Neuronal stem cell (in vitro differentiated cells): ENCODE measurements at regions not wholly inside any gene's neighbourhood (a gene's known extent, or its start where the extent isn't known, plus 50 kb on each side); places are given as distances from the start of the nearest gene placed in this dataset.

Experiments
- DNase-seq: peaks from one replicate; pipeline ENCODE4 v3.0.0-alpha.2; 2013; ENCODE audit warnings: low spot score
- H2AFZ ChIP-seq: one replicate; pipeline ENCODE4 v1.6.1; 2013; ENCODE audit warnings: mild to moderate bottlenecking, low read length, inconsistent platforms
- H2AK5ac ChIP-seq: 2 replicates; pipeline ENCODE4 v1.6.1; 2013; ENCODE audit warnings: low read depth, mild to moderate bottlenecking, inconsistent platforms, low read length, moderate library complexity, mixed read lengths
- H2BK120ac ChIP-seq: 2 replicates; pipeline ENCODE4 v1.6.1; 2013; ENCODE audit warnings: low read depth, mild to moderate bottlenecking, inconsistent platforms, low read length, moderate library complexity, mixed read lengths
- H2BK12ac ChIP-seq: one replicate; pipeline ENCODE4 v1.6.1; 2013; ENCODE audit warnings: low read length, inconsistent platforms
- H2BK15ac ChIP-seq: 2 replicates; pipeline ENCODE4 v1.6.1; 2013; ENCODE audit warnings: mild to moderate bottlenecking, low read length, inconsistent platforms, mixed read lengths
- H2BK5ac ChIP-seq: one replicate; pipeline ENCODE4 v1.6.1; 2013; ENCODE audit warnings: inconsistent platforms, mild to moderate bottlenecking, low read length, moderate library complexity
- H3K14ac ChIP-seq: one replicate; pipeline ENCODE4 v1.6.1; 2013; ENCODE audit warnings: low read length, inconsistent platforms
- H3K18ac ChIP-seq: 2 replicates; pipeline ENCODE4 v1.6.1; 2013; ENCODE audit warnings: low read length, inconsistent platforms
- H3K23ac ChIP-seq: 2 replicates; pipeline ENCODE4 v1.6.1; 2013; ENCODE audit warnings: low read depth, mild to moderate bottlenecking, mixed read lengths, low read length, inconsistent platforms; ENCODE audit not compliant: poor library complexity
- H3K27ac ChIP-seq: replicated peaks from 3 replicates; pipeline ENCODE4 v1.5.1; 2013; ENCODE audit warnings: low read length, inconsistent platforms
- H3K27me3 ChIP-seq, 3 experiments: 2 replicates each; pipeline ENCODE4 v1.6.1; 2013; ENCODE audit warnings: low read length in 3 of 3, mild to moderate bottlenecking in 2 of 3, inconsistent platforms in 1 of 3, low read depth in 1 of 3, mixed read lengths in 1 of 3, moderate library complexity in 1 of 3; ENCODE audit not compliant: control insufficient read depth in 3 of 3, insufficient read depth in 3 of 3
- H3K36me3 ChIP-seq, 2 donors: replicated peaks in 1 of 2; 2 replicates each; pipeline ENCODE4 v1.6.1; 2013; ENCODE audit warnings: low read length in 2 of 2; ENCODE audit not compliant: control insufficient read depth in 2 of 2, insufficient read depth in 2 of 2
- H3K4ac ChIP-seq: 2 replicates; pipeline ENCODE4 v1.6.1; 2013; ENCODE audit warnings: inconsistent platforms, mild to moderate bottlenecking, low read length, moderate library complexity
- H3K4me1 ChIP-seq, 2 donors: 1 replicate in 1 of 2; 2 replicates in 1 of 2; pipeline ENCODE4 v1.6.1; 2013; ENCODE audit warnings: low read length in 2 of 2, low read depth in 1 of 2; ENCODE audit not compliant: control insufficient read depth in 2 of 2, insufficient read depth in 1 of 2
- H3K4me2 ChIP-seq: one replicate; pipeline ENCODE4 v1.6.1; 2013; ENCODE audit warnings: mild to moderate bottlenecking, low read length, inconsistent platforms; ENCODE audit not compliant: insufficient read depth, poor library complexity, severe bottlenecking
- H3K4me3 ChIP-seq, 2 donors: 2 replicates each; pipeline ENCODE4 v1.5.1; 2013; ENCODE audit warnings: low read length in 2 of 2, mild to moderate bottlenecking in 2 of 2, inconsistent platforms in 1 of 2, moderate library complexity in 1 of 2
- H3K79me1 ChIP-seq: one replicate; pipeline ENCODE4 v1.6.1; 2013; ENCODE audit warnings: low read depth, mild to moderate bottlenecking, inconsistent platforms, low read length, moderate library complexity
- H3K9ac ChIP-seq: one replicate; pipeline ENCODE4 v1.6.1; 2013; ENCODE audit warnings: mild to moderate bottlenecking, low read depth, low read length, inconsistent platforms; ENCODE audit not compliant: poor library complexity
- H3K9me3 ChIP-seq, 2 donors: replicated peaks in 1 of 2; 2 replicates each; pipeline versions ENCODE3 to v1.6.1; 2013; ENCODE audit warnings: low read length in 2 of 2, mild to moderate bottlenecking in 2 of 2, inconsistent platforms in 1 of 2, low read depth in 1 of 2, mixed read lengths in 1 of 2, moderate library complexity in 1 of 2; ENCODE audit not compliant: control insufficient read depth in 2 of 2, insufficient read depth in 1 of 2
- H4K8ac ChIP-seq: one replicate; pipeline ENCODE4 v1.6.1; 2013; ENCODE audit warnings: low read depth, mild to moderate bottlenecking, inconsistent platforms, low read length, moderate library complexity
- H4K91ac ChIP-seq: one replicate; pipeline ENCODE4 v1.6.1; 2013; ENCODE audit warnings: low read length, low read depth, mild to moderate bottlenecking, inconsistent platforms; ENCODE audit not compliant: poor library complexity
- WGBS, 2 donors: extraction: QIAGEN DNeasy Blood & Tissue Kit; methylation state at CpG; one replicate each; pipeline ENCODE4 v1.1.7; 2013; ENCODE audit warnings: missing lambda C conversion rate in 2 of 2, mixed read lengths in 1 of 2; ENCODE audit not compliant: insufficient read length in 2 of 2, insufficient replicate concordance in 1 of 2; ENCODE audit errors: extremely low coverage in 2 of 2; 5-methylcytosine and 5-hydroxymethylcytosine counted together

- Histone ChIP-seq H3K9me3 (no peaks in the 10 kb centered on the region), H2AK5ac (no peak overlapping the region), H4K91ac (no peak overlapping the region), H3K27me3 (peaks cover 0 to 11% (median 0%) of the 10 kb centered on the region in 3 experiments), H2BK12ac (no peak overlapping the region), H3K79me1 (no peaks in the 10 kb centered on the region), H2BK15ac (no peak overlapping the region), H2AFZ (peak overlapping the region; percentile 10), H3K4me1 (peaks cover 0 to 10% of the 10 kb centered on the region in 2 donors), H3K4ac (no peak overlapping the region), H3K4me2 (no peak overlapping the region), H3K18ac (peak overlapping the region; percentile 63), H2BK120ac (no peak overlapping the region), H4K8ac (no peak overlapping the region), H3K9ac (no peak overlapping the region), H3K36me3 (no peaks in the 10 kb centered on the region), H2BK5ac (peak overlapping the region; percentile 7), H3K4me3 (no peak overlapping the region), H3K14ac (no peak overlapping the region), H3K27ac (no peak overlapping the region), H3K23ac (no peak overlapping the region)
- WGBS, 2 donors, result no CpG with 5 or more reads among the region's 7 CpGs
- no peak for DNase-seq
Measured at GRCh38 chr13:27355894-27356293, 68.5 kb upstream of the GTF3A start.

- no peak overlapping the region for H4K8ac ChIP-seq
- H3K4me2 ChIP-seq, result no peak overlapping the region
- H3K27ac ChIP-seq, result no peak overlapping the region
- H2AK5ac ChIP-seq, result no peak overlapping the region
- no peak overlapping the region for H3K9ac ChIP-seq
- H3K9me3 ChIP-seq, result no peaks in the 10 kb centered on the region
- no peak overlapping the region for H2BK5ac ChIP-seq
- no peak overlapping the region for H4K91ac ChIP-seq
- no peaks in the 10 kb centered on the region for H3K79me1 ChIP-seq
- no peak overlapping the region for H3K14ac ChIP-seq
- no peak overlapping the region for H3K4me3 ChIP-seq
- H2BK12ac ChIP-seq, result no peak overlapping the region
- H3K27me3 ChIP-seq, result peaks cover 0 to 19% (median 0%) of the 10 kb centered on the region in 3 experiments
- no peak overlapping the region for H2BK120ac ChIP-seq
- no peak overlapping the region for H2BK15ac ChIP-seq
- peaks cover 0 to 13% of the 10 kb centered on the region in 2 donors for H3K4me1 ChIP-seq
- no peak for DNase-seq
- no peak overlapping the region for H3K4ac ChIP-seq
- H2AFZ ChIP-seq, result no peak overlapping the region
- H3K23ac ChIP-seq, result no peak overlapping the region
- no CpG with 5 or more reads among the region's 6 CpGs for WGBS, 2 donors
- no peaks in the 10 kb centered on the region for H3K36me3 ChIP-seq
- no peak overlapping the region for H3K18ac ChIP-seq
Measured at GRCh38 chr13:27358420-27358819, 66.0 kb upstream of the GTF3A start.

DNA sequence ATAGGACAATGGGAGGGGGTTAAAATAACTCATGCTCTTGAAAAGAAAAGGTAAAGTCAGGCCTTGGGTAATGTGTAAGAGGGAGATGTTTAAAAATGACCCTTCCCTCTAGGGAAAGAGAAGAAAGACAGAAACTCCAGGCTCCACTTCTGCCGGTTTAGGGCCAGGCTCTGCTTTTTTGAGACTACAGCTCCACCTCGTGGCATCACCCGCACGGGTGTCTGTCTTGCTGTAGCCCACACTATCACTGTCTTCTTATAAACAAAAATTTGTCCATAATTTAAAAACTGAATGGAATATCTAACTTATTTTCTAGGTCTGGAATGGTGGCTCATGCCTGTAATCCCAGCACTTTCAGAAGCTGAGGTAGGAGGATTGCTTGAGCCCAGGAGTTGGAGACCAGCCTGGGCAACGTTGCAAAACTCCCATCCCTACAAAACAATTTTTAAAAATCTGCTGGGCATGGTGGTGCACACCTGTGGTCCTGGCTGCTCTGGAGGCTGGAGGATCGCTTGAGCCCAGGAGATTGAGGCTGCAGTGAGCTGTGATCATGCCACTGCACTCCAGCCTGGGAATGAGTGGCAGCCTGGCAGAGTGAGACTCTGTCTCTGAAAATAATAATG is 65.1 kb upstream of the GTF3A start:
- no peak overlapping the region for H3K23ac ChIP-seq
- no peak overlapping the region for H3K4me3 ChIP-seq
- no peak overlapping the region for H3K27ac ChIP-seq
- no peak overlapping the region for H3K14ac ChIP-seq
- H3K9ac ChIP-seq, result no peak overlapping the region
- no peak overlapping the region for H2BK12ac ChIP-seq
- H3K4ac ChIP-seq, result no peak overlapping the region
- no peak overlapping the region for H4K91ac ChIP-seq
- no peaks in the 10 kb centered on the region for H3K9me3 ChIP-seq
- peaks cover 0 to 13% of the 10 kb centered on the region in 2 donors for H3K4me1 ChIP-seq
- no peak overlapping the region for H2BK5ac ChIP-seq
- no peaks in the 10 kb centered on the region for H3K79me1 ChIP-seq
- no peak overlapping the region for H2AFZ ChIP-seq
- no peak overlapping the region for H2BK15ac ChIP-seq
- H2AK5ac ChIP-seq, result no peak overlapping the region
- H3K4me2 ChIP-seq, result no peak overlapping the region
- no peak overlapping the region for H4K8ac ChIP-seq
- H2BK120ac ChIP-seq, result no peak overlapping the region
- peak; percentile 49 for DNase-seq
- no peaks in the 10 kb centered on the region for H3K36me3 ChIP-seq
- H3K27me3 ChIP-seq, result peaks cover 0 to 22% (median 0%) of the 10 kb centered on the region in 3 experiments
- no peak overlapping the region for H3K18ac ChIP-seq
- WGBS, 2 donors, result no CpG with 5 or more reads among the region's 6 CpGs

GRCh38 chr13:27360562-27360961 is 63.9 kb upstream of the GTF3A start:
- Histone ChIP-seq H2BK15ac (no peak overlapping the region), H3K4ac (no peak overlapping the region), H2BK120ac (no peak overlapping the region), H3K18ac (no peak overlapping the region), H3K23ac (no peak overlapping the region), H3K27ac (no peak overlapping the region), H2AK5ac (no peak overlapping the region), H3K36me3 (no peaks in the 10 kb centered on the region), H3K27me3 (peaks cover 0 to 29% (median 0%) of the 10 kb centered on the region in 3 experiments), H2BK12ac (no peak overlapping the region), H3K9me3 (no peaks in the 10 kb centered on the region), H3K4me1 (peaks cover 0 to 10% of the 10 kb centered on the region in 2 donors), H3K4me3 (no peak overlapping the region), H4K8ac (no peak overlapping the region), H2BK5ac (no peak overlapping the region), H3K14ac (no peak overlapping the region), H4K91ac (no peak overlapping the region), H3K79me1 (no peaks in the 10 kb centered on the region), H3K4me2 (no peak overlapping the region), H3K9ac (no peak overlapping the region), H2AFZ (no peak overlapping the region)
- no CpG with 5 or more reads among the region's 9 CpGs for WGBS, 2 donors
- DNase-seq, result no peak
